T-helper 2 cell treated with Interferon-gamma antibody and Interleukin-4, amounts not matched to agents 5 μg/mL and 100 μg/mL, for 36 hours (primary cell): ENCODE measurements at regions not wholly inside any gene's neighbourhood (a gene's known extent, or its start where the extent isn't known, plus 50 kb on each side); places are given as distances from the start of the nearest gene placed in this dataset.
"Not testable (repeated sequence)": the region's sequence is repeated elsewhere in the genome, so short reads cannot be mapped to it uniquely, and the experiment has no call there.

Experiments
- DNase-seq: peaks from one replicate; pipeline ENCODE4 v3.0.0; 2021; ENCODE audit warnings: low spot score
- H3K27ac Mint-ChIP-seq: one replicate; pipeline ENCODE4 v1.8.0; 2021; ENCODE audit warnings: mild to moderate bottlenecking, mixed read lengths
- H3K27me3 Mint-ChIP-seq: one replicate; pipeline ENCODE4 v1.8.0; 2021; ENCODE audit warnings: low read depth, mixed read lengths
- H3K36me3 Mint-ChIP-seq: one replicate; pipeline ENCODE4 v1.8.0; 2021; ENCODE audit warnings: low read depth, mixed read lengths
- H3K4me1 Mint-ChIP-seq: one replicate; pipeline ENCODE4 v1.8.0; 2021; ENCODE audit warnings: low read depth, mixed read lengths
- H3K4me3 Mint-ChIP-seq: one replicate; pipeline ENCODE4 v1.8.0; 2022; ENCODE audit warnings: mild to moderate bottlenecking, moderate library complexity, mixed read lengths
- H3K9me3 Mint-ChIP-seq: one replicate; pipeline ENCODE4 v1.8.0; 2021; ENCODE audit warnings: mixed read lengths

DNA sequence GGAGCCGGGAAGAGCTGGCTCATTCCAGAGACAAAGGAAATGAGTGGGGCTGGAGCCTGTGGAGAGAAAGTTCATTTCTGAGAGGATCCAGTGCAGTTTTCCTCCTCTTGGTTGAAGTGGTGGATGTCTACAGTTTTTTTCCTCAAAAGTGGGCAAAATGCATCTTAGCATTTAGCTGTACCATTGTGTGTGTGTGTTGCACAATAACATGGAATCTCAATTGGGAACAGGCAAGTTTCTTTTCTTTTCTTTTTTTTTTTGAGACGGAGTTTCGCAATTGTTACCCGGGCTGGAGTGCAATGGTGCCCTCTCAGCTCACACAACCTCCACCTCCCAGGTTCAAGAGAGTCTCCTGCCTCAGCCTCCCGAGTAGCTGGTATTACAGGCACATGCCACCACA is 101.5 kb upstream of the UBE2E1 start:
- no peaks in the 10 kb centered on the region for H3K4me1 Mint-ChIP-seq
- no peak overlapping the region for H3K27ac Mint-ChIP-seq
- no peaks in the 10 kb centered on the region for H3K9me3 Mint-ChIP-seq
- peaks cover 3% of the 10 kb centered on the region for H3K27me3 Mint-ChIP-seq
- H3K36me3 Mint-ChIP-seq, result no peaks in the 10 kb centered on the region
- H3K4me3 Mint-ChIP-seq, result no peak overlapping the region
- DNase-seq, result no peak

DNA sequence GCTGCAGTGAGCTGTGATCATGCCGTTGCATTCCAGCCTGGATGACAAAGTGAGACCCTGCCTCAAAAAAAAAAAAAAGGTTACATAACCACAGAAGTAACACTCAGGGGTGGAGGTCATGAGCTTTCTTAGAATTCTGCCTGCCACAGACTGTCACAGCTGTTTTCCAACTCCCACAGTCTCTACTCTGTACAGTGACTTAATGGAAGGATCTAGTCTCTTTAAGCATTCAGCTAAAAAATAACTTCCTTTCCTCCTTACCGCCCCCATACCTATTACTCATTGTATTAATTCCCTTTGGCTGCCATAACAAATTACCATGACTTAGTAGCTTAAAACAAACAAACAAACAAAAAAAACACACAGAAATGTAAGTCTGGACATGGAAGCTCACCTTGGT is 99.6 kb upstream of the UBE2E1 start:
- Mint-ChIP-seq H3K27me3 (peaks cover 5% of the 10 kb centered on the region), H3K9me3 (no peaks in the 10 kb centered on the region), H3K27ac (no peak overlapping the region), H3K4me3 (no peak overlapping the region), H3K4me1 (no peaks in the 10 kb centered on the region), H3K36me3 (no peaks in the 10 kb centered on the region)
- DNase-seq, result no peak

DNA sequence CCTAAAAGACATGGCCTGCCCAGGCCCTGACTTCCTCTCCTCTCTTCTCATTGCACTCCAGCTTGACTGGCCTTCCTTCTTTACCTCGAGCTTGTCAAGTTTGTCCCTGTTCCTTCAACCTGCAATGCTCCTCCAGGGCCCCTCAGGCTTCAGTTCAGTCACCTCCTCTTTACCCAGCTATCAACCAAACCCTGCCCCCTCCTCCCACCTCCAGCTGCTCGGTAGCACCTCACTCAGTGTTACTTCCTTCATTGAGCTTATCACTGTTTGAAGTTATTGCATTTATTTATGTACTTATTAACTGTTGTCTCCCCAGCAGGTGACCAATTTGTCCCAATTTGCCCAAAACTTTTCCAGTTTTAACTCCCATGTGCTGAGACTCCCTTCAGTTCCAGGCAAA is 95.8 kb upstream of the UBE2E1 start:
- no peaks in the 10 kb centered on the region for H3K9me3 Mint-ChIP-seq
- no peaks in the 10 kb centered on the region for H3K36me3 Mint-ChIP-seq
- no peak overlapping the region for H3K27ac Mint-ChIP-seq
- no peaks in the 10 kb centered on the region for H3K4me1 Mint-ChIP-seq
- no peak overlapping the region for H3K4me3 Mint-ChIP-seq
- DNase-seq, result no peak
- H3K27me3 Mint-ChIP-seq, result peaks cover 15% of the 10 kb centered on the region

DNA sequence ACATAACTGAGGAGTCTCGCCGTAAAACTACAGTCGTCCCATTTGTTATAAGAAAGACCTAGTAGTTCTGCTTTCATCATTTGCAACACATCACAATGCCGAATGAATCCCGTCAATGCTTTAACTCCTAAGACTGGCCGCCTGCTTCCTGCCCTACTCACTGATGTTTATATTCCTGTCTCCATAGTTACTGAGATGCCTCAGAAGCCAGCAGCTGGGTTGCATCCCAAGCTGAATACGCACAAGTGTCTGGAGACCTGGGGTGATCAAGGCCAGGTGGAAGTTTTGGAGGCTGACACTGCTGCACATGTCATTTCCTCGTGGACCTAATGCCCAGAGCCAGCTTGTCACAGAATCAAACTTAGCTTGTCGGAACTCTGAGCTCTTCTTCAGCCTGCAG is 95.2 kb upstream of the UBE2E1 start:
- Mint-ChIP-seq H3K27ac (no peak overlapping the region), H3K36me3 (no peaks in the 10 kb centered on the region)
- DNase-seq, result no peak

DNA sequence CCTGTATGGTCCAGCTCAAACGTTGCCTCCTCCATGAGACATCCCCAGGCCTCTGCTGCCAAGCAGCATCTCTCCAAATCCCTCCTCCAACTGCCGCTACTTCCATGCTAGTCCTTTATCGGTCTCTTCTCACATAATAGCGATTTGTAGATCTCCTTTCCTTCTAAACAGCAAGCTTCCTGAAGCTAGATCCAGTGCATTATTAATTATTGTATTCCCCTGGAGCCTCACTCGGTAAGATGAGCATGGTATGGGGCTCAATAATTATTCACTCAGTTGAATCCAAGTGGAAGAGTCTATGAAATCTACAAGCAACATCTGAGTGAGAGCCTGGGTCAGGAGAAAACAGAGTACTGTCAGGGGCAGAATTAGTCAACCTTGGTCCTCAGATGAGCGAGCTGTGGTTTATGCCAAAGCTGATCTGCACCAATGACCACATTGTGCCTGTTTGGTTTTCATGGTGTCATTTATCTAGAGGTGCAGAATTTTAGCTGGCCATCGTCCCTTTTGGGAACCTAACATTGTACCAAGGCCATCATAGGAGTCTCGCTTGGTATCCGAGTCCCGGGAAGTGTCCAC is 93.8 kb upstream of the UBE2E1 start:
- Mint-ChIP-seq H3K27ac (no peak overlapping the region), H3K27me3 (peaks cover 22% of the 10 kb centered on the region), H3K36me3 (no peaks in the 10 kb centered on the region), H3K4me3 (no peak overlapping the region), H3K9me3 (no peaks in the 10 kb centered on the region), H3K4me1 (no peaks in the 10 kb centered on the region)
- DNase-seq, result no peak

More for the DNA sequence above, 95.2 kb upstream of the UBE2E1 start:
- Mint-ChIP-seq H3K9me3 (no peaks in the 10 kb centered on the region), H3K4me3 (no peak overlapping the region), H3K27me3 (peaks cover 17% of the 10 kb centered on the region), H3K4me1 (no peaks in the 10 kb centered on the region)

DNA sequence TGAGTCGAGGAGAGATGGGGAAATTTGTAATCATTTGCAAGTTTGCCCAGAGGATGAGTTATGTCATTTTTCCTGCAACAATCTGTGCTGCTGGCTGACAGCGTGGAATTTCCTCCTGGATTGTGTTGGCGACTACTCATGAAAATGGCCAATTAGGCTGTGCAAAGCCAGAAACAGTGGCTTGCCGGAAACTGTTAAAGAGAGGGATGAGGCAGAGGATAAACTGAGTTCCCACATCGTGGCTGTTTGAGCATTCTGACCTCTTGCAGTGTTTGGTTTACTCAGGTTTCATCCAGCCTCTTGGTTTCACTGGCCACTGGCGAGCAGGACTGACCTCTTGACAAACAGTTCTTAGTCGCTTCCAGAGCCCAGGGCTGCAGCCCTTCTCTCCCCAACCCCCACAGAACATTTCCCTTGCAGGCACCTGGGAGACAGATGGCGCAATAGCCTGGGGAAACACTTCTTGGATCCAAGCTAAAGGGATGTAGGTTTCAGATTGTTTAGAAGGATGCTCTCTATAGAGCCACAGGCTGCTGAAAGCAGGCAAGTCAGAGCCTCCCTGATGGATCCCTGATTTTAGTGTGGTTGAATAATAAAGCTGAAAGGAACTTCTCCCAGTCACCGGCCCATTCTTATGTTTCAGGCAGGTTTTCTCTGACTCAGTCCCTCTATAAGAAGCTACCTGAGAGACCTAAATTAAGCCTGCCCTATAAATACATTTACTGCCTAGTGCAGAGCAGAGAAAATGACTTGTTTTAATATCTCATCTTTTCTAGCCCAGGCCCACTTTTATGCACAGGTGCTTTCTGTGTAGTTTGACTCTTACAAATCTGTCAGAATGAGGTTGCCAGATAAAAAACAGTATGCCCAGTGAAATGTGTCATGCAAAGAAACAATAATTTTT is 92.8 kb upstream of the UBE2E1 start:
- Mint-ChIP-seq H3K4me1 (no peaks in the 10 kb centered on the region), H3K9me3 (no peaks in the 10 kb centered on the region), H3K27me3 (peaks cover 24% of the 10 kb centered on the region), H3K4me3 (no peak overlapping the region), H3K36me3 (no peaks in the 10 kb centered on the region), H3K27ac (no peak overlapping the region)
- DNase-seq, result no peak

DNA sequence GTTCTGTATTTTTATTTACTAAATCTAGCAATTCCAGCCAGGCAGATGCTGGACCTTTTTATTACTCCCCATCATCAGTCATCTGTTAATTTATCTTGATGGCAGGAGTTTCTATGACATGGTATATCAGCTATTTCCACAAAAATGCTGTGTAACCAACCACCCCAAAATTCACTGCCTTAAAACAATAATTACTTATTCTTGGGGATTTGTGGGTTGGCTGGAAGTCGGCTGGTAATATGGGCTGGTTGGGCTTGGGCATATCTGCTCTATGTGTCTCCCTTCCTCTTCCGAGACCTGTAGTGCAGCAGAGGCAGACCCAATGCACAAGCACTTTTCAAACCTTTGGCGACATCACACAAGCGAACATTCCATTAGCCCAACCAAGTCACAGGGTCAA is 92.1 kb upstream of the UBE2E1 start:
- DNase-seq, result no peak
- H3K4me1 Mint-ChIP-seq, result no peaks in the 10 kb centered on the region
- H3K36me3 Mint-ChIP-seq, result no peaks in the 10 kb centered on the region
- H3K9me3 Mint-ChIP-seq, result no peaks in the 10 kb centered on the region
- no peak overlapping the region for H3K4me3 Mint-ChIP-seq
- H3K27me3 Mint-ChIP-seq, result peaks cover 24% of the 10 kb centered on the region
- no peak overlapping the region for H3K27ac Mint-ChIP-seq

DNA sequence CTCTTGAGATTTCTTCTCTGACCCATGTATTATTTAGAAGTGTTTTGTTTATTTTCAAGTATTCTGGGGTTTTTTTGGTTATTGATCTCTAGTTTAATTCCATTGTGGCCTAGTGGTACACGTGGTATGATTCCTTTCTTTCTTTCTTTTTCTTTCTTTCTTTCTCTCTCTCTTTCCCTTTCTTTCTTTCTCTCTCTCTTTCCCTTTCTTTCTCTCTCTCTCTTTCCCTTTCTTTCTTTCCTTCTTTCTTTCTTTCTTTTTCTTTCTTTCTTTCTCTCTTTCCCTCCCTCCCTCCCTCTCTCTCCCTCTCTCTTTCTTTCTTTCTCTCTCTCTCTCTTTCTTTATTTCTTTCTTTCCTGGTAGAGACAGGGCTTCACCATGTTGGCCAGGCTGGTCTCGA is 85.7 kb upstream of the UBE2E1 start:
- H3K4me3 Mint-ChIP-seq, result no peak overlapping the region
- peaks cover 9% of the 10 kb centered on the region for H3K27me3 Mint-ChIP-seq
- DNase-seq, result no peak
- no peaks in the 10 kb centered on the region for H3K9me3 Mint-ChIP-seq
- H3K27ac Mint-ChIP-seq, result no peak overlapping the region
- no peaks in the 10 kb centered on the region for H3K36me3 Mint-ChIP-seq
- no peaks in the 10 kb centered on the region for H3K4me1 Mint-ChIP-seq

DNA sequence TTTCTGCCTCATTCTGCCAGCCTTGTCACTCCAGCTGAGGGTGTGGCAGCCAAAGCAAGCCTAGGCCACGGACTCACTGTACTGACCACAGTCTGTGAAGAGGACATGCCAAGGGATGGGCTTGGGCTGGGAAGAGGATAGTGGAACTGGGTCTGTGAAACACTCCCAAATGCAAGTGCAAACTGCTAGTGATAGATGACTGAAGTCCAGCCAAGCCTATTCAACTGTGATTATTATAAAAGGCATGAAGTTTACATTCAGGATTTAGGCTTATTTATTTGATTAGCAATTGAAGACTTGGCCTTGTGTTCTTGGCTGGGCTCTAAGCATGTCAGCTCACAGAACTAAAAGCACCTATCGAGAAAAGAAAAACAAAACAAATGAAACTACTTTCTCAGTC is 84.9 kb upstream of the UBE2E1 start:
- no peaks in the 10 kb centered on the region for H3K4me1 Mint-ChIP-seq
- H3K36me3 Mint-ChIP-seq, result no peaks in the 10 kb centered on the region
- no peak overlapping the region for H3K4me3 Mint-ChIP-seq
- no peak for DNase-seq
- no peaks in the 10 kb centered on the region for H3K9me3 Mint-ChIP-seq
- no peak overlapping the region for H3K27ac Mint-ChIP-seq
- peaks cover 6% of the 10 kb centered on the region for H3K27me3 Mint-ChIP-seq

DNA sequence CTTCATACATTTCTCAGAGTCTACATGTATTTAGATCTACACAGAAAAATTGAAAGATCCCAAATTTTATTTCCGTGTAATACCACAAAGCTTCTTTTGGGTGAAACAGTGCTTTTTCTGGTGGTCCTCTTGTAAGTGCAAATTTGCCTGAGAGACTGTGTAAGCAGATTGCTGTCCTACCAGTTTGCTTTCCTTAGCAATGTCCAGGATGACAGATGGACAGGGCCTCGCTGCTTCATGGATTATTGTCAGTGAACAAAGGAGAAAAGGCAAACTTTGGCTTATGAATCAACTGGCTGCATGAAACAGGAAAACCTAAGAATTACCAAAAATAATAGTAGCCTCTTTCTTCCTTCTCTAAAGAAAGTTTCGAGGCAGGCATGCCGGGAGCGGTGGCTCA is 82.6 kb upstream of the UBE2E1 start:
- Mint-ChIP-seq H3K36me3 (no peaks in the 10 kb centered on the region), H3K9me3 (no peaks in the 10 kb centered on the region), H3K27me3 (no peaks in the 10 kb centered on the region), H3K27ac (no peak overlapping the region), H3K4me1 (peaks cover 6% of the 10 kb centered on the region), H3K4me3 (no peak overlapping the region)
- no peak for DNase-seq

DNA sequence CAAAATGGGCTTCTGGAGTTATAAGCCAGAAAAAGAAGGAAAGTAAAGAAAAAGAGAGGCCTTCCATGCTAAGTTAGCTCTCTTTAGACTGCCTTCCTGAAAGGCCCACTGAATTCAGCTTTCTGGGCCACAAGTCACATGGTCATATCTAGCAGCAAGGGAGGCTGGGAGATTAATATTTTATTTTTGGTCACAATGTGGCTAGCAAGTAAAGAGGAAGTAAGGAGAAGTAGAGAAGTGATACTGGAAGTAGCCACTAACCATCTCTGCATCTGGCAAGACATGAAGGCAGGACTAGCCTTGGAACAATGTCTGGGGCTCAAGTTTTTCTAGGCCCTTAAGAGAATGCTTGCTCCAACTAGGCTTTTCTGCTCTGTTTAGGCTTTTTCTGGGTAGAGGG is 81.8 kb upstream of the UBE2E1 start:
- DNase-seq, result no peak
- no peak overlapping the region for H3K4me3 Mint-ChIP-seq
- no peaks in the 10 kb centered on the region for H3K9me3 Mint-ChIP-seq
- peaks cover 6% of the 10 kb centered on the region for H3K4me1 Mint-ChIP-seq
- no peak overlapping the region for H3K27ac Mint-ChIP-seq
- H3K27me3 Mint-ChIP-seq, result no peaks in the 10 kb centered on the region
- no peaks in the 10 kb centered on the region for H3K36me3 Mint-ChIP-seq

DNA sequence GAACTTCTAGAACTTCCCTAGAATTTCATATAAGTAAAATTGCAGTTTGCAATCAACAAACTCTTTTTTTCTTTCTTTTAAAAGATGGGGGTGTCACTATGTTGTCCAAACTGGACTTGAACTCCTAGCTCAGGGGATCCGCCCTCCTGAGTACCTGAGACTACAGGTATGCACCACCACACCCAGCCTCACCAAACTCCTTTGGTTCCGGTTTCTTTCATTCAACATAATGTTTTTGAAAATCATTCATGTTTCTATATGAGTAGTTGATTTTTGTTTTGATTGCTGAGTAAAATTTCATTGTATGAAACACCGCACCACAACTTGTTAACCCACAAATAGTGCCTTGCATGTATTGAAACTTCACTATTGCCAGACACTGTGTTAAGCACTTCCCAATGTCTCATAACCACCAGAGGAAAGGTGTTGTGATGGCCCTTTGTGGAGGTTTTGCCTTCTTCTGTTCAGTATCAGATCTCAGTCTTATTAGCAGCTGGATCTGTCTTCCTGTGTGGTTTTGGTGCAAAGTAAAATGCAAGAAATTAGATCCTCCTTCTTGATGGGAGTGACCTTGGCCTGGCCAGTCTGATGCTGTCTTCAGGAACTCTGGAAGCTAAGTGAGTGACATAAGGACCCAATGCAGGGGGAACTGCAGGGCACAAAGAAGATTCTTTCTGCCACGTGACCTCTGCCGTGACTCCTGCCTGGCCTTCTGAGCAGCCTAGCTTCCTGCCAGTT is 78.8 kb upstream of the UBE2E1 start:
- no peaks in the 10 kb centered on the region for H3K36me3 Mint-ChIP-seq
- DNase-seq, result peak; percentile 8
- H3K4me1 Mint-ChIP-seq, result peaks cover 6% of the 10 kb centered on the region
- H3K9me3 Mint-ChIP-seq, result no peaks in the 10 kb centered on the region
- no peak overlapping the region for H3K4me3 Mint-ChIP-seq
- peaks cover 2% of the 10 kb centered on the region for H3K27me3 Mint-ChIP-seq
- no peak overlapping the region for H3K27ac Mint-ChIP-seq

DNA sequence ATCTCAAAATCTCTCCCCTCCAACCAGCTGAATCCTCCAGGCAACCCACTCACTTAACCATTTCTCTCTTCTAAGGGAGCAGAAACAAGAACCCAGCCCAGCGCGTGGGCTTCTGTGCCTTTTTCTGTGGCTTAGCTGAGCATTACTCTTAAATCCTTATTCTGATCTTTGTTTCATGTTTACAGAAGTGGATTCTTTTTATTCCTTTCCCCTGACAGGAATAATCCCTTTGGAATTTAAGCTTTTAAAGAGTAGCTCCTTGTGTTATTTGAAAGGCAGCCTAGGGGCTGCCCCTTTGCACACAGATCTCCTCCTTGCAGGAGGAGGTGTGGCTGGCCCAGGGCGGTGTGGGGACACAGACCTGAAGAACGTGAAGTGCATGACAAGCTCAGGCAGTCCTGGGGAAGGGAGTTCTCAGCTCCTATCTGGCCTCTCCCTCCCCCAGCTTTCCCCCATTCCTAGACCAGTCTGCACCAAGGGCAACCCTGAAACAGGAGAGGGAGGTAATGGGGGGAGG is 77.1 kb upstream of the UBE2E1 start:
- no peaks in the 10 kb centered on the region for H3K36me3 Mint-ChIP-seq
- peaks cover 6% of the 10 kb centered on the region for H3K4me1 Mint-ChIP-seq
- peaks cover 4% of the 10 kb centered on the region for H3K27me3 Mint-ChIP-seq
- H3K27ac Mint-ChIP-seq, result no peak overlapping the region
- no peak for DNase-seq
- H3K9me3 Mint-ChIP-seq, result no peaks in the 10 kb centered on the region
- H3K4me3 Mint-ChIP-seq, result no peak overlapping the region

DNA sequence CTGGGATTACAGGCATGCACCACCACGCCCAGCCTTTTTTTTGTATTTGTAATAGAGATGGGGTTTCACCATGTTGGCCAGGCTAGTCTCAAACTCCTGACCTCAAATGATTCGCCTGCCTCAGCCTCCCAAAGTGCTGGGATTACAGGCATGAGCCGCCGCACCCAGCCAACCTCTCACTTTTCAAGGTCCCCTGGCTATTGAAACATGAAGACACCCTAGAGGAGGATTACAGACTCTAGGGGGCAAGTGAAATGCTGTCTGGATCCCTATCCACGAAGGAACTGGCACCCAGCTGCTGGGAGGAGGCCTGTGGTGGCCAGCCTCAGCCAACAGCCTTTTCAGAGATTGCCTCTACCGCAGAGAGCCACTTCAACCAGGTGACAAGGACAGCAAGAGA is 76.4 kb upstream of the UBE2E1 start:
- not testable (repeated sequence) for H3K36me3 Mint-ChIP-seq, H3K27ac Mint-ChIP-seq, H3K4me3 Mint-ChIP-seq, H3K27me3 Mint-ChIP-seq, DNase-seq, H3K9me3 Mint-ChIP-seq, H3K4me1 Mint-ChIP-seq
